ENCODE measurements at regions not wholly inside any gene's neighbourhood (a gene's known extent, or its start where the extent isn't known, plus 50 kb on each side); places are given as distances from the start of the nearest gene placed in this dataset.
A peak's percentile ranks its signal among the peaks of the same experiment; 100 is the strongest.

DNA sequence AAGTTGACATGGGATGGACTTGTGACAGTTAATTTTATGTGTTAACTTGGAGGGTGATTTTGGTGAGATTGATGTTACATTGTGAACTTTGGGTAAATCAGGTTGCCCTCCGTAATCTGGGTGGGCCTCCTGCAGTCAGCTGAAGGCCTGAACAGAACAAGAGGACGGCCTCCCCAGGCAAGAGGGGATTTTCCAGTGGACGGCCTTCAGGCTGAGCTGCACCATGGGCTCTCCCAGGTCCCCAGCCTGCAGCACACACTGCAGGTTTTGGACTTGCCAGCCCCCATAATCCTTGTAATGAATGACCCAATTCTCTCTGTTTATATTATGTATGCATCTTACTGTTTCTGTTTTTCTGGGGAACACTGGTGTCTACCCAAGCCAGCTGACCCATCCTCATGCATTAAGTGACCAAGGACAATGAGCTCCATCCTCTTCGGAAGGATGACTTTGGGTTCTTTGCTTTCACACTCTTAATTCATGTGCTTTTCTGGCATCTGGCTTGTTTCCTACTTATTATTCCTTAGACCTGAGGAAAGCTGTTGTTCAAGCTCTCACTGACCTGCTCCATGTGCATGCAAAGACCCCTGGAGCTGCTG lies 64.2 kb downstream of the DACT2 start:
- H3K27ac Mint-ChIP-seq, result no peak overlapping the region
- DNase-seq, result no peak
- ChIA-PET CTCF (no interaction called here), POLR2A (no interaction called here)
- intact Hi-C loops (cut with DNase I, micrococcal nuclease), result no loop called here
- H3K27me3 Mint-ChIP-seq, result peaks cover 9% of the 10 kb centered on the region
- no peaks in the 10 kb centered on the region for H3K9me3 Mint-ChIP-seq (ENCODE audit: low read depth)
- no peak for ATAC-seq
- H3K36me3 Mint-ChIP-seq (ENCODE audit: low read depth), result no peaks in the 10 kb centered on the region
- H3K4me1 Mint-ChIP-seq, result no peaks in the 10 kb centered on the region
- no peak overlapping the region for H3K4me3 Mint-ChIP-seq

- Mint-ChIP-seq H3K4me1 (no peaks in the 10 kb centered on the region), H3K27ac (no peak overlapping the region), H3K27me3 (peaks cover 9% of the 10 kb centered on the region), H3K9me3 (ENCODE audit: low read depth) (no peaks in the 10 kb centered on the region), H3K4me3 (no peak overlapping the region), H3K36me3 (ENCODE audit: low read depth) (no peaks in the 10 kb centered on the region)
- DNase-seq (no peak), ATAC-seq (no peak)
- ChIA-PET POLR2A (no interaction called here), CTCF (no interaction called here)
- intact Hi-C loops (cut with DNase I, micrococcal nuclease), result no loop called here
Measured at GRCh38 chr6:168252267-168252666, 67.3 kb downstream of the DACT2 start.

- Mint-ChIP-seq H3K4me1 (no peaks in the 10 kb centered on the region), H3K36me3 (ENCODE audit: low read depth) (no peaks in the 10 kb centered on the region), H3K9me3 (ENCODE audit: low read depth) (no peaks in the 10 kb centered on the region), H3K27ac (no peak overlapping the region), H3K4me3 (no peak overlapping the region), H3K27me3 (peaks cover 9% of the 10 kb centered on the region)
- intact Hi-C loops (cut with DNase I, micrococcal nuclease), result no loop called here
- no peak for DNase-seq
- peak; percentile 39 for ATAC-seq
- ChIA-PET CTCF (interaction anchor here (0.6 kb wide), 1 partner anchor 1670 kb away, joined by 3 read pairs; no protein-coding TSS in a partner anchor), POLR2A (no interaction called here)
Measured at GRCh38 chr6:168250250-168250649, 69.3 kb downstream of the DACT2 start.

DNA sequence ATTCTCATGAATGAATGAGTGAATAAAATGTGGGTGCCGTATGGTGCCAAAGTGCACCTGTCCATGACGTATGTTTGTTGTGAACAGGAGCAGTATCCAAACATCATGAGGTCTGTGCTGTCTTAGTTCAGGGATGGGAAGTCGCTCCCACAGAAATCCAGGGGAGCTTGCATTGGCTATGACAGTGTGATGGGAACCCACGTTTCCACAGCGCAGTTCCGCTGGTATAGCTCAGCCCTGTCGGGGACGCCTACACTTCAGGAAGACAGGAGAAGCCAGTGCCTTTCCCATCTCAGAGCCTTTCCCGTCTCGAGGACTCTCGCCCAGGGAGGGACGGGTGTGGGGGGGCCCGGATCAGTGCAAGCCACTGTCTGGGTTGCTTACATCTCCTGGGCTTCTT lies 69.8 kb downstream of the DACT2 start:
- no peak overlapping the region for H3K4me3 Mint-ChIP-seq

GRCh38 chr6:168248148-168248620 lies 71.4 kb downstream of the DACT2 start:
- peaks cover 2% of the 10 kb centered on the region for H3K4me1 Mint-ChIP-seq
- intact Hi-C loops (cut with DNase I, micrococcal nuclease), result no loop called here
- DNase-seq, result no peak
- H3K27me3 Mint-ChIP-seq, result peaks cover 5% of the 10 kb centered on the region
- no peak overlapping the region for H3K4me3 Mint-ChIP-seq
- CTCF ChIA-PET, result no interaction called here
- H3K9me3 Mint-ChIP-seq (ENCODE audit: low read depth), result no peaks in the 10 kb centered on the region
- H3K27ac Mint-ChIP-seq, result no peak overlapping the region
- POLR2A ChIA-PET, result no interaction called here
- no peak for ATAC-seq
- H3K36me3 Mint-ChIP-seq (ENCODE audit: low read depth), result no peaks in the 10 kb centered on the region

More for the DNA sequence above, 69.8 kb downstream of the DACT2 start:
- DNase-seq (no peak), ATAC-seq (no peak)
- Mint-ChIP-seq H3K9me3 (ENCODE audit: low read depth) (no peaks in the 10 kb centered on the region), H3K4me1 (no peaks in the 10 kb centered on the region), H3K27ac (no peak overlapping the region), H3K36me3 (ENCODE audit: low read depth) (no peaks in the 10 kb centered on the region), H3K27me3 (peaks cover 9% of the 10 kb centered on the region)
- ChIA-PET CTCF (interaction anchor here (0.6 to 0.8 kb wide), 2 partner anchors 53 to 1670 kb away, joined by 3 read pairs; no protein-coding TSS in a partner anchor), POLR2A (no interaction called here)
- intact Hi-C loops (cut with DNase I, micrococcal nuclease), result no loop called here

DNA sequence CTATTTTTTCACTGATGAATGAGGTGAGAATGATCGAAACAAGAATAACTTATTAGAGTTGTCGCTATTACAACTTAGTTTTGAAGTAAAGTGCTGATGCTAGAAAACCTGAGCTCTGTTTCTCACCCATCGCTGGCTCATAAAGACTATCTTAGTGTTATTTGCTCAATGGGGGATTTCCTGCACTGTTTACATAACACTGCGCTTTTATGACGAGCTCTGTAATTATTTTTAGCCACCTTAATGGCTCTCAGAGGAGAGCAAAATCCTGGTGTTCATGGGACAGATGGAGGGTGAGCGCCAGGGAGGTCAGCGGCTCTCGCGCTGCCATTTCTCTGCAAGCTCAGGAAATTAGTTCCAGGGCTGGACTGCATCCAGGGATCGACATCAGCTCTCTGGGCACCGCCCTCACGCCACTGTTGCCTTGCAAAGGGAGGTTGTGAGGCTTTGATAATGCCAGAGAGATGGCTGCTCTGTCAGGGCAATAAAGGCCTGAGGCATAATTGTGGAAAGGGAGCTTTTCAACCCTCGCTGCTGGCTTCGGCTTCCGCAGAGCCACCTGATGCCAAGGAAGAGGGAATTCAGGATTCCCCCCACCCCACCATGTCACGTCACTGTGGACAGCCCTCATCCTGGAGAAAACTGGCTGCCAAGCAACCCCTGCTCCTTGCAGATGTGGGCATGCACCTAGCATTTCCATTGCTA lies 72.0 kb downstream of the DACT2 start:
- Mint-ChIP-seq H3K27ac (no peak overlapping the region), H3K4me3 (no peak overlapping the region), H3K27me3 (peaks cover 5% of the 10 kb centered on the region), H3K4me1 (peaks cover 2% of the 10 kb centered on the region), H3K36me3 (ENCODE audit: low read depth) (no peaks in the 10 kb centered on the region), H3K9me3 (ENCODE audit: low read depth) (no peaks in the 10 kb centered on the region)
- CTCF ChIA-PET, result interaction anchor here (0.7 kb wide), 1 partner anchor 9 kb away, joined by 3 read pairs; no protein-coding TSS in a partner anchor
- no peak for ATAC-seq
- intact Hi-C loops (cut with DNase I, micrococcal nuclease), result no loop called here
- POLR2A ChIA-PET, result no interaction called here
- no peak for DNase-seq

DNA sequence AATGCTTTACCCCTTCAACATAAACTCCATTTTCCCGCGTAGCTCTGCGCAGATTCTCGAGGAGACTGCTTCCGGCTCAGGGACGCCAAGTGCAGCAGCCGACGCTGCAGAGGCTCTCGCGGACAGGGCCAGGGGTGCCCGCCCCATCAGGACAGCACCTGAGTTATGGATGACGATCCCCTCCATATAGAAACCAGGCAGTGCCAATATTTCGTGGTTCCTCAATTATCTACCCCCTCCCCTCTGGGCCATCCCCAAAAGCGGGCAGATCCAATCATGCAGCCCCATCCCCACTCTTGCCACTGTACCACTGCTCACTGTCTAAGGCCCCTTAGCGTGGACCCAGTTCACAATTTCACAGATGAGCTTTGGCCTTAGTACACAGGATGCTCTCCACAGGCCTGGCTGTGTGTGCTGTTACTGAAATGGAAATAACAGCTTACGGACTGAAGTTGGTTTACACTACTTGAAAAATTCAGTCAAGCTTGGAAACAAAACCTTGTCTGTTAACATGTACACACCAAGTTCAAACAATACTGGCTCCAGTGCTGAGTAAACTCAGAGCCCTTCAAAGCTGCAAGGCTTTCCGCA lies 74.5 kb downstream of the DACT2 start:
- Mint-ChIP-seq H3K4me1 (peaks cover 2% of the 10 kb centered on the region), H3K27ac (no peak overlapping the region), H3K9me3 (ENCODE audit: low read depth) (no peaks in the 10 kb centered on the region), H3K36me3 (ENCODE audit: low read depth) (no peaks in the 10 kb centered on the region), H3K4me3 (no peak overlapping the region), H3K27me3 (peaks cover 4% of the 10 kb centered on the region)
- no peak for ATAC-seq
- DNase-seq, result no peak
- ChIA-PET CTCF (no interaction called here), POLR2A (no interaction called here)
- intact Hi-C loops (cut with DNase I, micrococcal nuclease), result no loop called here

DNA sequence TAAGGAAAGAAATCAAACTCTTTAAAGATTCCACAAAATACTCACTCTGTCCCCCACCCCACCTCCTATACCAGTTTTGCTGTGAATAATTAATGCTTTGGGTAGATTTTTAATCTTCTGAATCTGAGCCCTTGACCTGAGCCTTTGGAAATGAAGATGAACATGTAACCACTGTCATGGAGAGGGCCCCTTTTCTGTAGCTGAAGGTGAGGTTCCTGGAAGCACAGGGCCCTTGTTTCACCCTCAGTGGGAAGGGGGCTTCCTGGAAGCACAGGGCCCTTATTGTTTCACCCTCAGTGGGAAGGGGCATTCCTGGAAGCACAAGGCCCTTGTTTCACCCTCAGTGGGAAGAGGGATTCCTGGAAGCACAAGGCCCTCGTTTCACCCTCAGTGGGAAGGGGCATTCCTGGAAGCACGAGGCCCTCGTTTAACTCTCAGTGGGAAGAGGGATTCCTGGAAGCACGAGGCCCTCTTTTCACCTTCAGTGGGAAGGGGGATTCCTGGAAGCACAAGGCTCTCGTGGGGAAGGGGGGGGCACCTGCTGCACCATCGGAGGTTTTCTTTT lies 75.7 kb downstream of the DACT2 start:
- H3K27me3 Mint-ChIP-seq, result peaks cover 7% of the 10 kb centered on the region
- DNase-seq (peak; percentile 20), ATAC-seq (peak; percentile 55)
- CTCF ChIA-PET, result no interaction called here
- H3K9me3 Mint-ChIP-seq (ENCODE audit: low read depth), result no peaks in the 10 kb centered on the region
- H3K36me3 Mint-ChIP-seq (ENCODE audit: low read depth), result no peaks in the 10 kb centered on the region
- intact Hi-C loops (cut with DNase I, micrococcal nuclease), result no loop called here
- no peak overlapping the region for H3K4me3 Mint-ChIP-seq
- H3K4me1 Mint-ChIP-seq, result peaks cover 5% of the 10 kb centered on the region
- POLR2A ChIA-PET, result no interaction called here
- H3K27ac Mint-ChIP-seq, result no peak overlapping the region

GRCh38 chr6:168242940-168243225 lies 76.7 kb downstream of the DACT2 start:
- ATAC-seq, result no peak
- CTCF ChIA-PET, result no interaction called here
- peaks cover 9% of the 10 kb centered on the region for H3K4me1 Mint-ChIP-seq

GRCh38 chr6:168242111-168242939 lies 77.3 kb downstream of the DACT2 start:
- POLR2A ChIA-PET, result no interaction called here
- no peaks in the 10 kb centered on the region for H3K36me3 Mint-ChIP-seq (ENCODE audit: low read depth)
- H3K27me3 Mint-ChIP-seq, result peaks cover 5% of the 10 kb centered on the region
- H3K9me3 Mint-ChIP-seq (ENCODE audit: low read depth), result no peaks in the 10 kb centered on the region
- ATAC-seq (no peak), DNase-seq (no peak)
- no peak overlapping the region for H3K4me3 Mint-ChIP-seq
- intact Hi-C loops (cut with DNase I, micrococcal nuclease), result no loop called here
- H3K4me1 Mint-ChIP-seq, result peaks cover 9% of the 10 kb centered on the region
- CTCF ChIA-PET, result no interaction called here
- no peak overlapping the region for H3K27ac Mint-ChIP-seq

More at GRCh38 chr6:168242940-168243225, 76.7 kb downstream of the DACT2 start:
- H3K4me3 Mint-ChIP-seq, result no peak overlapping the region
- H3K36me3 Mint-ChIP-seq (ENCODE audit: low read depth), result no peaks in the 10 kb centered on the region
- intact Hi-C loops (cut with DNase I, micrococcal nuclease), result no loop called here
- DNase-seq, result no peak
- H3K27ac Mint-ChIP-seq, result no peak overlapping the region
- H3K9me3 Mint-ChIP-seq (ENCODE audit: low read depth), result no peaks in the 10 kb centered on the region
- peaks cover 5% of the 10 kb centered on the region for H3K27me3 Mint-ChIP-seq
- POLR2A ChIA-PET, result no interaction called here

GRCh38 chr6:168240160-168240559 lies 79.4 kb downstream of the DACT2 start:
- Mint-ChIP-seq H3K4me1 (peaks cover 9% of the 10 kb centered on the region), H3K4me3 (no peak overlapping the region), H3K27me3 (peaks cover 5% of the 10 kb centered on the region), H3K27ac (no peak overlapping the region), H3K36me3 (ENCODE audit: low read depth) (no peaks in the 10 kb centered on the region), H3K9me3 (ENCODE audit: low read depth) (no peaks in the 10 kb centered on the region)
- POLR2A ChIA-PET, result no interaction called here
- intact Hi-C loops (cut with DNase I, micrococcal nuclease), result no loop called here
- DNase-seq (no peak), ATAC-seq (no peak)
- CTCF ChIA-PET, result no interaction called here

Measured in activated CD4-positive, alpha-beta T cell treated with anti-CD3 and anti-CD28 coated beads for 36 hours (primary cell).